ENCODE measurements at regions not wholly inside any gene's neighbourhood (a gene's known extent, or its start where the extent isn't known, plus 50 kb on each side); places are given as distances from the start of the nearest gene placed in this dataset.

DNA sequence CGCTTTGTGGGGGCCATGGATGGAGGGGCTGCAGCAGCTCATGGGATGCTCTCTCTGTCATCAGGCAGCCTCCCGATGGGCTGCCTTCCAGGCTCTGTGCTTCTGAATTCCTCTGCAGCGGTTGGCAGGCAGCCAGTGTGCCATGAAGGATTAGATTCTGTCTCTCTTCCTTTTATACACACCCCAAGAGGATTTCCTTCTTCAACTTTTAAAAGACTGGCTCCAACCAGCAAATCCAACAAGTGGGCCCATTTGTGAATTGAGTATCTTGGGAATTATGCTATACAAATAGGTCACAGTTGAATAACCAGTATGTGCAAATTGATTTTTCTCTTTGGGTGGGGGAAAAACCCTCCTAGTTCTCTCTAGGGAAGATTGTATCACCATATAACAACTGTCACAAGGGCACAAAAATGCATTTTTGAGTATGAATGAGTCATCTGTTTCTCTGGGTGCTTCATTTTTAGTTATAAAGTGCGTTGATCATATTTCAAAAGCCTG, 96.8 kb upstream of the FAT1 start:
- TF ChIP-seq, protein P1, sequence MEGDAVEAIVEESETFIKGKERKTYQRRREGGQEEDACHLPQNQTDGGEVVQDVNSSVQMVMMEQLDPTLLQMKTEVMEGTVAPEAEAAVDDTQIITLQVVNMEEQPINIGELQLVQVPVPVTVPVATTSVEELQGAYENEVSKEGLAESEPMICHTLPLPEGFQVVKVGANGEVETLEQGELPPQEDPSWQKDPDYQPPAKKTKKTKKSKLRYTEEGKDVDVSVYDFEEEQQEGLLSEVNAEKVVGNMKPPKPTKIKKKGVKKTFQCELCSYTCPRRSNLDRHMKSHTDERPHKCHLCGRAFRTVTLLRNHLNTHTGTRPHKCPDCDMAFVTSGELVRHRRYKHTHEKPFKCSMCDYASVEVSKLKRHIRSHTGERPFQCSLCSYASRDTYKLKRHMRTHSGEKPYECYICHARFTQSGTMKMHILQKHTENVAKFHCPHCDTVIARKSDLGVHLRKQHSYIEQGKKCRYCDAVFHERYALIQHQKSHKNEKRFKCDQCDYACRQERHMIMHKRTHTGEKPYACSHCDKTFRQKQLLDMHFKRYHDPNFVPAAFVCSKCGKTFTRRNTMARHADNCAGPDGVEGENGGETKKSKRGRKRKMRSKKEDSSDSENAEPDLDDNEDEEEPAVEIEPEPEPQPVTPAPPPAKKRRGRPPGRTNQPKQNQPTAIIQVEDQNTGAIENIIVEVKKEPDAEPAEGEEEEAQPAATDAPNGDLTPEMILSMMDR (IDR thresholded peaks at IDR 0.05), result no peak
- TF ChIP-seq EP300 (IDR thresholded peaks at IDR 0.05), result no peak
- no peak for TF ChIP-seq POLR2A (IDR thresholded peaks at IDR 0.05)
- no peak for TF ChIP-seq POLR2AphosphoS5 (IDR thresholded peaks at IDR 0.05)

Data from gastroesophageal sphincter (tissue), 3 donors.